ENCODE measurements at regions not wholly inside any gene's neighbourhood (a gene's known extent, or its start where the extent isn't known, plus 50 kb on each side); places are given as distances from the start of the nearest gene placed in this dataset.

- in situ Hi-C loops (cut with MboI; ENCODE audit: low sequenced_read_pairs), result no loop called here
Observed at GRCh38 chr1:87560137-87560536, 231.5 kb downstream of the LMO4 start.

GRCh38 chr1:87560601-87561360 lies 232.1 kb downstream of the LMO4 start:
- in situ Hi-C loops (cut with MboI; ENCODE audit: low sequenced_read_pairs), result no loop called here

GRCh38 chr1:87563211-87563610 lies 234.5 kb downstream of the LMO4 start:
- in situ Hi-C loops (cut with MboI; ENCODE audit: low sequenced_read_pairs), result no loop called here

GRCh38 chr1:87565861-87566260 lies 237.2 kb downstream of the LMO4 start:
- in situ Hi-C loops (cut with MboI; ENCODE audit: low sequenced_read_pairs), result no loop called here

- in situ Hi-C loops (cut with MboI; ENCODE audit: low sequenced_read_pairs), result no loop called here
Observed at GRCh38 chr1:87568005-87568404, 239.3 kb downstream of the LMO4 start.

- in situ Hi-C loops (cut with MboI; ENCODE audit: low sequenced_read_pairs), result no loop called here
Observed at GRCh38 chr1:87568911-87569310, 240.2 kb downstream of the LMO4 start.

GRCh38 chr1:87572008-87572407 lies 243.3 kb downstream of the LMO4 start:
- in situ Hi-C loops (cut with MboI; ENCODE audit: low sequenced_read_pairs), result no loop called here

- in situ Hi-C loops (cut with MboI; ENCODE audit: low sequenced_read_pairs), result no loop called here
Observed at GRCh38 chr1:87572891-87573290, 244.2 kb downstream of the LMO4 start.

- in situ Hi-C loops (cut with MboI; ENCODE audit: low sequenced_read_pairs), result no loop called here
Observed at GRCh38 chr1:87575528-87575927, 246.8 kb downstream of the LMO4 start.

- in situ Hi-C loops (cut with MboI; ENCODE audit: low sequenced_read_pairs), result no loop called here
Observed at GRCh38 chr1:87578464-87578863, 249.8 kb downstream of the LMO4 start.

- in situ Hi-C loops (cut with MboI; ENCODE audit: low sequenced_read_pairs), result no loop called here
Observed at GRCh38 chr1:87583459-87583858, 254.8 kb downstream of the LMO4 start.

GRCh38 chr1:87584586-87584985 lies 255.9 kb downstream of the LMO4 start:
- in situ Hi-C loops (cut with MboI; ENCODE audit: low sequenced_read_pairs), result no loop called here

GRCh38 chr1:87586501-87586900 lies 257.8 kb downstream of the LMO4 start:
- in situ Hi-C loops (cut with MboI; ENCODE audit: low sequenced_read_pairs), result no loop called here

- in situ Hi-C loops (cut with MboI; ENCODE audit: low sequenced_read_pairs), result no loop called here
Observed at GRCh38 chr1:87588495-87588894, 259.8 kb downstream of the LMO4 start.

- in situ Hi-C loops (cut with MboI; ENCODE audit: low sequenced_read_pairs), result no loop called here
Observed at GRCh38 chr1:87591492-87591891, 262.8 kb downstream of the LMO4 start.

- in situ Hi-C loops (cut with MboI; ENCODE audit: low sequenced_read_pairs), result no loop called here
Observed at GRCh38 chr1:87592156-87592555, 263.5 kb downstream of the LMO4 start.

GRCh38 chr1:87594736-87595383 lies 266.2 kb downstream of the LMO4 start:
- in situ Hi-C loops (cut with MboI; ENCODE audit: low sequenced_read_pairs), result no loop called here

- in situ Hi-C loops (cut with MboI; ENCODE audit: low sequenced_read_pairs), result no loop called here
Observed at GRCh38 chr1:87595384-87595781, 266.7 kb downstream of the LMO4 start.

GRCh38 chr1:87598429-87598828 lies 269.7 kb downstream of the LMO4 start:
- in situ Hi-C loops (cut with MboI; ENCODE audit: low sequenced_read_pairs), result no loop called here

- in situ Hi-C loops (cut with MboI; ENCODE audit: low sequenced_read_pairs), result no loop called here
Observed at GRCh38 chr1:87599569-87599968, 270.9 kb downstream of the LMO4 start.

GRCh38 chr1:87600055-87600850 lies 271.6 kb downstream of the LMO4 start:
- in situ Hi-C loops (cut with MboI; ENCODE audit: low sequenced_read_pairs), result no loop called here

GRCh38 chr1:87600854-87601253 lies 272.2 kb downstream of the LMO4 start:
- in situ Hi-C loops (cut with MboI; ENCODE audit: low sequenced_read_pairs), result no loop called here
